ENCODE measurements at regions not wholly inside any gene's neighbourhood (a gene's known extent, or its start where the extent isn't known, plus 50 kb on each side); places are given as distances from the start of the nearest gene placed in this dataset.

- Histone ChIP-seq H4K20me1 (ENCODE audit: control insufficient read depth, insufficient read depth, low read depth, low read length) (no peaks in the 10 kb centered on the region), H3F3A (ENCODE audit: control insufficient read depth, insufficient read depth) (no peaks in the 10 kb centered on the region), H3K9me3 (ENCODE audit: control insufficient read depth, insufficient read depth, low read length) (no peaks in the 10 kb centered on the region), H3K4me2 (ENCODE audit: low read length) (no peak overlapping the region), H3K79me2 (ENCODE audit: control insufficient read depth, low read length) (no peaks in the 10 kb centered on the region), H3K9me2 (replicated peaks; ENCODE audit: control insufficient read depth, low read length) (no peaks in the 10 kb centered on the region), H3K36me3 (ENCODE audit: control insufficient read depth, low read length) (no peaks in the 10 kb centered on the region), H3K4me3 (ENCODE audit: low read length) (no peak overlapping the region), H3K27ac (ENCODE audit: low read depth, low read length) (no peak overlapping the region), H3K27me3 (ENCODE audit: control insufficient read depth, low read length) (no peaks in the 10 kb centered on the region), H3K4me1 (ENCODE audit: control insufficient read depth, low read length) (no peaks in the 10 kb centered on the region)
- TF ChIP-seq CTCF (IDR thresholded peaks at IDR 0.05; ENCODE audit: low read depth, low read length, poor library complexity, severe bottlenecking), result no peak
- TF ChIP-seq EZH2phosphoT487 (IDR thresholded peaks at IDR 0.05; ENCODE audit: borderline replicate concordance, low read length), result no peak
Measured at GRCh38 chr16:64370112-64370511, 751.8 kb downstream of the CDH11 start.

- TF ChIP-seq CTCF (IDR thresholded peaks at IDR 0.05; ENCODE audit: low read depth, low read length, poor library complexity, severe bottlenecking), result no peak
- TF ChIP-seq EZH2phosphoT487 (IDR thresholded peaks at IDR 0.05; ENCODE audit: borderline replicate concordance, low read length), result no peak
- H3K79me2 ChIP-seq (ENCODE audit: control insufficient read depth, low read length), result no peaks in the 10 kb centered on the region
- H3F3A ChIP-seq (ENCODE audit: control insufficient read depth, insufficient read depth), result no peaks in the 10 kb centered on the region
- no peaks in the 10 kb centered on the region for H3K9me2 ChIP-seq (replicated peaks; ENCODE audit: control insufficient read depth, low read length)
- H3K4me3 ChIP-seq (ENCODE audit: low read length), result no peak overlapping the region
- no peak overlapping the region for H3K27ac ChIP-seq (ENCODE audit: low read depth, low read length)
- no peaks in the 10 kb centered on the region for H3K27me3 ChIP-seq (ENCODE audit: control insufficient read depth, low read length)
- no peaks in the 10 kb centered on the region for H3K36me3 ChIP-seq (ENCODE audit: control insufficient read depth, low read length)
- no peak overlapping the region for H3K4me2 ChIP-seq (ENCODE audit: low read length)
- H3K9me3 ChIP-seq (ENCODE audit: control insufficient read depth, insufficient read depth, low read length), result 0 out of 2 replicates have a peak, but pooled peaks cover 2% of the 10 kb centered on the region
- H4K20me1 ChIP-seq (ENCODE audit: control insufficient read depth, insufficient read depth, low read depth, low read length), result no peaks in the 10 kb centered on the region
- no peaks in the 10 kb centered on the region for H3K4me1 ChIP-seq (ENCODE audit: control insufficient read depth, low read length)
Measured at GRCh38 chr16:64365448-64365931, 756.4 kb downstream of the CDH11 start.

- H3K9me3 ChIP-seq (ENCODE audit: control insufficient read depth, insufficient read depth, low read length), result 0 out of 2 replicates have a peak, but pooled peaks cover 6% of the 10 kb centered on the region
- no peaks in the 10 kb centered on the region for H3F3A ChIP-seq (ENCODE audit: control insufficient read depth, insufficient read depth)
- no peaks in the 10 kb centered on the region for H3K4me1 ChIP-seq (ENCODE audit: control insufficient read depth, low read length)
- no peak for TF ChIP-seq EZH2phosphoT487 (IDR thresholded peaks at IDR 0.05; ENCODE audit: borderline replicate concordance, low read length)
- TF ChIP-seq CTCF (IDR thresholded peaks at IDR 0.05; ENCODE audit: low read depth, low read length, poor library complexity, severe bottlenecking), result no peak
- no peak overlapping the region for H3K4me2 ChIP-seq (ENCODE audit: low read length)
- no peak overlapping the region for H3K27ac ChIP-seq (ENCODE audit: low read depth, low read length)
- H3K36me3 ChIP-seq (ENCODE audit: control insufficient read depth, low read length), result no peaks in the 10 kb centered on the region
- no peaks in the 10 kb centered on the region for H4K20me1 ChIP-seq (ENCODE audit: control insufficient read depth, insufficient read depth, low read depth, low read length)
- no peak overlapping the region for H3K4me3 ChIP-seq (ENCODE audit: low read length)
- no peaks in the 10 kb centered on the region for H3K79me2 ChIP-seq (ENCODE audit: control insufficient read depth, low read length)
- H3K9me2 ChIP-seq (replicated peaks; ENCODE audit: control insufficient read depth, low read length), result no peaks in the 10 kb centered on the region
- H3K27me3 ChIP-seq (ENCODE audit: control insufficient read depth, low read length), result no peaks in the 10 kb centered on the region
Measured at GRCh38 chr16:64364894-64365293, 757.0 kb downstream of the CDH11 start.

All from DOHH2 (cell line).